ENCODE measurements at regions not wholly inside any gene's neighbourhood (a gene's known extent, or its start where the extent isn't known, plus 50 kb on each side); places are given as distances from the start of the nearest gene placed in this dataset.
"Not testable (repeated sequence)": the region's sequence is repeated elsewhere in the genome, so short reads cannot be mapped to it uniquely, and the experiment has no call there.

DNA sequence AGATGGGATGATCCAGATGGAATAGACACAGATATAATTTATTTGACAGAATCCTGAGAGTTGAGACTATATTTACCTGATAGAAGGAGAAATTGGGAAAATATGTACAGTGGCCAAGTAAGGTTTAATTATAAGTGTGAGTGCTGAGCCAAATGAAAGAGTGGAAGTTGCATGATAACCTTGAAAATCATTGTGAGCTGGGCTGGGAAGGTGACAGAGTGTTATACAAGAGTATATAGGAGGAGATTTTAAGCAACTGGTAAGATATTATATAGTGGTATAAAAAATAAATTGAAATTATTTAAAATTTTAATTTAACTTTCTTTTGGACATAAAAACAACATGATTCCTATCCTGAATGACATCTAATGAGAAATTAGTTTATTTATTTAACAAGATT, 340.8 kb downstream of the NUP35 start:
- no peak for DNase-seq

DNA sequence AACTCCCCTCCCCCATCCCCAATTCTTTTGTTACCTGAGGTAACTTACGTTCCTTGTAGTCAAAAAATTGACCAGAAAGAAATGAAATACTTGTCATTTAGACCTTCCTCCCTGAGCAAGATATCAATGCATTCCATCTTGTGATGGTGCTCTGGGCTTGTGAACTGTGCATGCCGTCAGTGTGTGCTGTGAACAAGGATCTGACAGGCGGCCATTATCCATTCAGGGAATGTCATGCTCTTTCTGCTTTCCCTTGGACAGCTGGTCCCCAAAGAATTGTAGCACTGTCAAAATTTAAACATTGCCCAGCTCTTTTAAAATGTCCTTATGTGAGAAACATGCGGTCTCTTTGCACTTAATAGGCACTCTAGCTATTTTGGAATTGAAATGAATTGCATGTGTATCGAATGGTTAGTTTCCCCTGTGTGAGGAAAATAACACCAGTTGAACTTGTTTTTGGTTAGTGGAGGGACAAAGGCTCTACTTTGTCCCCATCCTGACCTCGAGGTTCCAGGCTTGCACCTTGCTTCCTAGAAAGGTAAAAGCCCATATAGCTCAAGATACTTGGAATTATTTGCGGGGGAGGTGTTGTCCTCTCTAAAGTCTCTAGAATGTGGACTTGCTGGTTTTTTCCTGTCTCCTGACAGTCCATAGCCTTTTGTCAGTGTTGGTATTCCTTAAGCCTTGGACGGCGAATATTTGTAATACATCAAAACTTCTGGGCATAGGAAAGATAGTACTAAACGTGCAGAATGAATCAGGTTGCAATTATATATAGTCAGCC, 350.9 kb downstream of the NUP35 start:
- no peak for DNase-seq

GRCh38 chr2:183476490-183476889, 352.2 kb downstream of the NUP35 start:
- no peak for DNase-seq

DNA sequence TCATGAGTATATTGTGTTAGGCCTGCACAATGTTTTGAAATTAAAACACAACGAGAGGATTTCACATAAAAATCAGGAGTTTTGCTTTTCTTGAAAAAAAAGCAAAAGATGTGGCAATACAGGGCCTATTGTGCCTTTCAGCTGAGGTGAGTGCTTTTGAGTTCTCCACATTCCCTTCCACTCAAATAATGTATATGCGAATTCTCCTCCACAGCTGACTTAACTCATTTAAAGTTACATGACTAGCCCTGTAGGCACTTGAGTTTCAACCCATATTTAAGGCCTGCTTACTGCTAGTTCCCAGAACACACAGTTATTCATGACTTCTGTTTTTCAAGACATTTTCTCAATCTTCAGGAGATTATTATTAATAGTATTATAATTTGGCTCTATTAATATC, 353.1 kb downstream of the NUP35 start:
- no peak for DNase-seq

DNA sequence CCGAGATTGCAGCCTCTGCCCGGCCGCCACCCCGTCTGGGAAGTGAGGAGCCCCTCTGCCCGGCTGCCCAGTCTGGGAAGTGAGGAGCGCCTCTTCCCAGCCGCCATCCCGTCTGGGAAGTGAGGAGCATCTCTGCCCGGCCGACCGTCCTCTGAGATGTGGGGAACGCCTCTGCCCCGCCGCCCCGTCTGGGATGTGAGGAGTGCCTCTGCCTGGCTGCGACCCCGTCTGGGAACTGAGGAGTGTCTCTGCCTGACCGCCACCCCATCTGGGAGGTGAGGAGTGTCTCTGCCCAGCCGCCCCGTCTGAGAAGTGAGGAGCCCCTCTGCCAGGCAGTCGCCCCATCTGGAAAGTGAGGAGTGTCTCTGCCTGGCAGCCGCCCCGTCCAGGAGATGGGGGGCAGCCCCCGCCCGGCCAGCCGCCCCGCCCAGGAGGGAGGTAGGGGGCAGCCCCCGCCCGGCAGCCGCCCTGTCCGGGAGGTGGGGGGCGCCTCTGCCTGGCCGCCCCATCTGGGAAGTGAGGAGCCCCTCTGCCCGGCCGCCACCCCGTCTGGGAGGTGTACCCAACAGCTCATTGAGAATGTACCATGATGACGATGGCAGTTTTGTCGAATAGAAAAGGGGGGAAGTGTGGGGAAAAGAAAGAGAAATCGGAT, 354.8 kb downstream of the NUP35 start:
- DNase-seq = not testable (repeated sequence)

DNA sequence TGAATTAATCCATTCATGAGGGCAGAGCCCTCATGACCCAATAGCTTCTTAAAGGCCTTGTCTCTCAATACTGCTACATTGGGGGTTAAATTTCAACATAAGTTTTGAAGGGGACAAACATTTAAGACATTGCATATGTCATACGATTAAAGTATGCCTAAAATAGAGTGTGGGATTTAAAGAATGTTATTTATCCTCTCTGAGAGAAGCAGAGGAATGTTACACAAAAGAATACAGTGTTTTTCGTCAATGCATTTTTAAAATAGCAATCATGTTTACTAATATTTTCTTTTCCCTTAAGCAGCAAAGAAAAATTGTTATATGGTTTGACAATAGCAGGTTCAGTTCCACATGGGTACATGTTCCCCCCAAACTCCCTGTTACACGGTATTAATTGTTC, 363.1 kb downstream of the NUP35 start:
- no peak for DNase-seq

DNA sequence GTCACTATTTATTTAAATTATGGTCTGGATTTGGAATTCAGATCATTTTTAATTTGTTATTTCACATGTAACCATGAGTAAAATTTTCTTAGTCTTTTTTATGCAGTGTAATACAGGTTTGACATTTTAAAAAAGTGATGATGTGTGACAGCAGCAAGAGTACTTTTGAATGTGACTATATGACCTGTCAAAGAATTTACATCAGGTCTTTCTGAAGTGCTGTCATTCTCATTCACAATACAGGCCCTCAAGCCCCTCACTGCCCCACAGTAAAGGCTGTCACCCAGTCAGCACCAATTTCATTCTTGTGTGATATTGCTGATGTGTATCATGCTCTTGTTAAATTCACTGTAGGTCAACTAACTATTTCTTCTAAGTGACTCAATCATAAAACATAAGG, 364.2 kb downstream of the NUP35 start:
- DNase-seq = no peak

- no peak for DNase-seq
Observed at GRCh38 chr2:183490489-183490888, 366.2 kb downstream of the NUP35 start.

DNA sequence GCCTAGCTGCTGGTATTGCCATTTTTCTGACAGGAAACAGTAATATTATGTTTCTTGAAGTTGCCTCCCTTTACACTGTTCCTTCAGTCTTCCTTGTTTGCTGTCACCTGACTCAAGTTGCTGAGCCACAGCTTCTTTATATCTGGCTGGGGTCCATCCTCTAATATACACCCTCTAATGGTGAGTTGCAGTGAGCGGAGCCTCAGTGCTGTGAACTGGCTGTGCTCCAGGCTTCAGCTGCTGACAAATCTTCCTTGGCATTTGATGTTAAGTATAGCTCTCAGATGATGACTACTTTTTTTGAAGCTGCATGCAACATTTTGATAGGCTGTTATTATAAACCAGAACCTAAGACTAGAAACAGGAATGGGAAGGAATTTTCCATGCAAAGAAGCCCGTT, 366.7 kb downstream of the NUP35 start:
- no peak for DNase-seq

DNA sequence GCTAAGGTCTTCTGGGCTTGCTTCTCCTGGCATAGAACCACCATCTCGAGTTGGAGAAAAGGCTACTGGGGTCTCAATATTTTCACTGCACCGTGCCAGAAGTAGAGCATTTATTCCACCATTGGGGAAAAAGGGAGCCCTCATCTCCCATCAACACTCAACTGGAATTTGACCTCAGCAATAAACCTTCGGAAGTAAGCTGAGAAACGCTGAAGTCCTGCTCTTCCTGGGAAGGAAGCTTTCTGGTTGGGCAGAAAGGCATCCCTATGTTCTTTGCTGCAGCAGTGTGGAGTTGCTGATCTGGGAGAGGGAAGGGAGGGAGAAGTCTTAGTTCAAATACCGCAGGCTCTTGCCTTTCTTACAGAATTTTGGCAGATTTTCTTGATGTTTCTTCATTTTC, 368.8 kb downstream of the NUP35 start:
- DNase-seq = no peak

DNA sequence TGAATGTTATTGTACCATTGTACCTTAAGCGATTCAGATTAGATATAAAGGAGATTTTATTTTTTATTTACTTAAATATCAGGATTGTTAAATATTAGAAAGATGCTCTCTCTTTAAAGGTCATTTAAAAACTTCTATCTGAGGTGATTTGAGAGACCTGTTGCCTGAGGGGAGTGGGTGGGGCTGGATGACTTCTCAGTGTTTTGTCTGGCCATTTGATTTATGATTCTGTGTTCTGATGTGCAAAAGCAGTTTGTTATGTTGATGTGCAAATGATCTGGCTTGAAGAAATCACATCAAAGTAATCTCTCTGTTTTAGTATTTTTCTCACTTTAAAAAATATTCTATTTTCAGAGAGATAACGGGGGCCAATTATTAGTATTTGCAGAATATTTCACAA, 370.8 kb downstream of the NUP35 start:
- no peak for DNase-seq

DNA sequence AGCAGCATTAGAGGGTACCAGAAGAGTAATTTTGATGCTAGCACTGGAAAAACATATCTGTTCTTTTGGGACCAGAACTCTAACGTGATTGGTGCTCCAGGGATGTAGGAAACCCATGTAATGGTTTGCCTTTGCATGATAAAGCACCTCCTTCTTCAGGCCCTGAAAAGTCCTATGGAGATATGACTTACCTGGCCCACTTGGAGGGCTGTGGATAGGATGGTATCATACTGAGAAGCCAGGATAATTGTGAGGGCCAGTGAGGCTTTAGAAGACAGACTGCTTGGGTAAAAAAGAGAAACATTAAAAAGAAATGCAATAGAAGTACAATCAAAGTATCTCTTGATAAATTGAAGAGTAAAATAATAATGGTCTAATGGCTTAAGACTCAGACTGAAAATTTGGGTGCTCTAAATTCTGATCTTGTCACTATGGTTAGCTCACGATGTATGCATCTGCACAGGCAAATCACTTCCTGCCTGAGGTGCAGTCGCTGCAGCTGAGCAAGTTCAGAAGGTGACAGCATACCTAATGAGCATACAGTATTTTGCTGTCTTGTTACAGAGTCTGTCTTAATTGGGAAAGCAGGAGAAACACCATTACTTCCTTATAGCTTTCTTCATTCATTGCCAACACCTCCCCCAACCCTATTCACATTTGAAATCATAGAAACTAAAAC, 371.5 kb downstream of the NUP35 start:
- DNase-seq = no peak

DNA sequence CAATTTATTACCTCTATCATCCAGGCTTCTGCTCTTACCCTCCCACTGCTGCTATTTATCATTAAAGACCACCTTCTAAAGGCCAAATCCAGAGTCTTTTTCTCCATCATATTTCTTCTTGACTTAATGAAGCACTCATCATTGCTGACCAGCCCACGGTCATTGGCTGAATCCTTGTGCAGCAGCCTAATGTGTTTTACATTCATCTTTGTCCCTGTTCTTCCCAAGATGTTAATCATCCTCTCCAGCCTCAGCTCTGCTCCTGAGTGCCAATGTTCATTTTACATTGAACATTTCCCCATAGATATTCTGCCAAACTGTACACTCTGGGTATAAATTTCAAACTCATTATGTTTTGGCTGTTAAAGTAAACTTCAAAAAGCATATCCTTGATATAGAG, 373.6 kb downstream of the NUP35 start:
- no peak for DNase-seq

GRCh38 chr2:183505911-183506310, 381.7 kb downstream of the NUP35 start:
- DNase-seq = no peak

GRCh38 chr2:183511154-183511553, 386.9 kb downstream of the NUP35 start:
- DNase-seq = no peak

DNA sequence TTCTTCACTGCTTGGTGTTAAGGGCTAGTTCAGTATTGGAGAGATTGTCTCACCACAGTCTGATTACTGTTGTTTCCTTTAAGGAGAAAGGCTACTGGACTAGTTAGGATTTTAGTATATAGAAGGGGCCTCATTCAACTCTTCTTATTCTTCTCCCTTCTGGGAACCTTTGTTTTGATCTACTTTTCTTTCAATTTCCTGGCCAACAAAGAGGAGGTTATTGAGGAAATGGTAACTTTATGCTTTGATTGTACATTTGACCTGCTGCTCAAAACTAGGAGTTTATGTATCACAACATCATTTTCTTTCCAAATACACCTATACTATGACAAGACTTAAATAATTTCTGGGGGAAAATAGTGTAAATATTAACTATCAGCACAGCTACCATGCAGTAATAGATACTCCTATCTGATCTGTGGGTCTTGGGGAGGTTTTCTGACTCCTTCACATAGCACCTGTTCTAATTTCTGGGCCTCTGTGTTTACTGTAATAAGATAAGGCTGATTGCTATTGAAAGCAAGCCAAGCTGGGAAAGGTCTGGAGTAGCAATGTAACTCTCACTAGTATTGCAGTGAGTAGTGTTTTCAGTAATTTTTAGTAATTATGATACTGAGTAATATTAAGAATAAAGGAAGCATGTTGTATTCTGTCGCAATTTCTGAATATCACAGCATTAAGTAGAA, 395.3 kb downstream of the NUP35 start:
- DNase-seq = no peak

DNA sequence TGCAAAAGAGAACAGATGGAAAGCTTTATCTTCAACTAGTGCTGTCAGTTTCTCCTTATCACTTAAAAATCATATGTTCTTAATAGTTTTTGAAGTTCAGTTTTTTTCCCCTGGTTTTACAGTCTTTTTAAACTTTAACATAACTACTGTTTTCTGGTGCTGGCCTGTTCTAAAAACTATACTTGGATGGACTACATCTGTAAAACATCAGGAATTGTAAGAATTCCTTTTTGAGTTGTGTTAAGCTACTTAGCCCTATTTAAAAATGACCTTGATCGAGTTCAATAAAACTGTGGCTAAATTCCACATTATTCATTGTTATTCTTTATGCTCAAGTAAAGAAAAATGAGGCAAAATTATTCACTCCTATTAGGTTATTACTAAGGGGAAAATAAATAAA, 397.7 kb downstream of the NUP35 start:
- DNase-seq = no peak

GRCh38 chr2:183522489-183523266, 398.4 kb downstream of the NUP35 start:
- no peak for DNase-seq

DNA sequence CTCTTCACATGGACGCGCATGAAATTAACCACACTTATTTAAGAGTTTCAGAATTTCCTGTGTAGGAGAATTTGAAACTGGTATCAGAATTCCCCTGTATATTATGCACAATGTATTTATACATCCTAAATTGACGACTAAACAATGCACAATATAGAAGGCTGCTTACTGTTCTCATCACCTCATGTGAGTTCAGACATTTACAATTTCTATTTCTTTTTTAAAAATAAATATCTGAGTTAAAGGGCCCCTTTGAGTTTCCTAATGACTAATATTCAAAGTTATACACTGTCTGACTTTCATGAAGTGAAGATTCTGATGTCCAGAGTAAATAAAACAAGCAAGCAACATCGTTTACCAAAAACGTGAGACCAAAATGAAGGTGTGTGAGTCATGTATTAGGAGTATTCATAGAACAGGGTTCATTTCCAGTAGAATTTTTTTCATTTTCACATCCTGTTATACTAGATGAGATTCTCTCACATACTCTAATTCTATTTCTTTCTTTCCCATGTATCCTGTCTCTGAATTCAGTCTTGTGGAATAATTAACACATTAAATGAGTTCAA, 406.2 kb downstream of the NUP35 start:
- no peak for DNase-seq

- DNase-seq = no peak
Observed at GRCh38 chr2:183532514-183532913, 408.3 kb downstream of the NUP35 start.

DNA sequence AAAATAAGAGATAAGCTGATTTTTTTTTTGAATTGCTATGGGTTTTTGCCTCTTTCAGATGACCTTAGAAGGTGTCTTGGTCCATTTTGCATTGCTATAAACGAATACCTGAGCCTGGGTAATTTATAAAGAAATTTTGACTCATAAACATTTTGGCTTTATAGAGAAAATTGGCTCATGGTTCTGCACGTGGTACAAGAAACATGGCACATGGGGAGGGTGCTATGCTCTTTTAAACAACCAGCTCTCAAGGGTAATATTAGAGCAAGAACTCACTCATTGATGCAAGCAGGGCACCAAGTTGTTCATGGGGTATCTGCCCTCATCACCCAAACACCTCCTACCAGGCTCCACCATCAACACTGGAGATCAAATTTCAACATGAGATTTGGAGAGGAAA, 408.8 kb downstream of the NUP35 start:
- DNase-seq = no peak

DNA sequence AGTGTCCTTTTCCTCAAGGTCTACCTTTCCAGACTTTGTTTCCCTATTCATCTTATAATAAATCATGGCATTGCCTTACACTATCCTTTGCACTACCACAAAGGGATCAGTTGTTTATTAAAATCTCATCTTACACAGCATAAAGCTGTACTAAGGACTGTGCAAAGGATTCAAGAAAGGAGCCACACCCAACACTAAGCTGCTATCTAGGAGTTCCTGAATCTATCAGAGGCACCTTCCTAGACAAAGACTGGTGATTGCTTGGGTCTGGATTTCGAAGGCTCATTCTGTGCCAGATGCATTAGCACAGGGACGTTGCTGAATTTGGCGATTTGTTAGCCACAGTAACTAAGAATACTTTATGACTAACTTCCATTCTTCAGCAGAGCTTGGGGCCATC, 412.0 kb downstream of the NUP35 start:
- DNase-seq = no peak
